ENCODE measurements at regions not wholly inside any gene's neighbourhood (a gene's known extent, or its start where the extent isn't known, plus 50 kb on each side); places are given as distances from the start of the nearest gene placed in this dataset.

DNA sequence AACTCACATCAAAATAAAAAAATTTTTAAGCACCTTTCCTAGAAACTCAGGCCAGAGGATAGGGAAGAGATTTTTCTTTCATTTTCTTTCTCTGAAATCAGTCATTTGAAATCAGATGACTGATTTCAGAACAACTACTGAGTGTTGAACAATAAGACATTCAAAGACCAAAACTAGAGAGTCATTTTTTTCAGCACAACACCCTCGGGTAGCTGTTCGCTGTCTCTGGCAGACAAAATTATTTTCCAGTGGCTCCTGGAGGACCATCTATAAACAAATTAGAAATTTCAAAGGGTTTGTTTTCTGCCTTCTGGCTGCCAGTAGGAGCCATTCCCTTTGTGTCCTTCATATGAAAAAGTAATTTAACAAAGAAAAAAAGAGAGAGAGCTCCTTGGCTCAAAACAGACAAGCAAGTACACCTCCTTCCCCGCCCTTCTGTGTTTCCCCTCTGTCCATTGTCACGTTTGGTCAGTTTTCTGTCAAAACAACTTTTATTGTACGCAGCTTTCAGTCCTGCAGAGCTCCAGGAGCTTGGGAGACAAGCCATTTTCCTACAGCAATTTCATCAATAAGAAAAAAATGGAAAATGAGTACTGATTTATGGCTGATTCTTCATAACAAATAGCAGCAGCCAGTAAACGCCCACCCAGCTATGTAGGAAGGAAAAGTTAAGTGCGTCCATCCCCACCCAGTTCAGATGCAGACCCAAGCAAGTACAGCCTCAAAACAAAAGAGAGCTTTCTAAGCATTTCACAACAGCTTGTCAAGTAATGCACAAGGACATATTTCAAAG, 405.2 kb downstream of the ZNF608 start:
- no peak for DNase-seq (ENCODE audit: low read depth in 3 of 3, low spot score in 1 of 3)

DNA sequence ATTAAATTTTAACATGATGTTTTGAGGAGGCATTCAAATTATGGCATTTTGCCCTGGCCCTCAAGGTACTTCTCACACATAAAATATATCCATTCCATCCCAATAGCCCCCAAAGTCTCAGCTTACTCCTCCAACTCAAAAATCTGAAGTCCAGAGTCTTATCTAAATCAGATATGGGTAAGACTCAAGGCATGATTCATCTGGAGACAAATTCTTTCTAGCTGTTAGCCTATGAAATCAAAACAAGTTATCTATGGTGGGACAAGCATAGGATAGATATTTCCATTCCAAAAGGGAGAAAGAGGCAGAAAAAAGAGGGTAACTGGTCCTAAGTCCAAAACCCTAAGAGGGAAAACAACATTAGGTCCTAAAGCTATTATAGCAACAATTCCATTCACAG, 408.4 kb downstream of the ZNF608 start:
- DNase-seq (ENCODE audit: low read depth in 3 of 3, low spot score in 1 of 3) = no peak

DNA sequence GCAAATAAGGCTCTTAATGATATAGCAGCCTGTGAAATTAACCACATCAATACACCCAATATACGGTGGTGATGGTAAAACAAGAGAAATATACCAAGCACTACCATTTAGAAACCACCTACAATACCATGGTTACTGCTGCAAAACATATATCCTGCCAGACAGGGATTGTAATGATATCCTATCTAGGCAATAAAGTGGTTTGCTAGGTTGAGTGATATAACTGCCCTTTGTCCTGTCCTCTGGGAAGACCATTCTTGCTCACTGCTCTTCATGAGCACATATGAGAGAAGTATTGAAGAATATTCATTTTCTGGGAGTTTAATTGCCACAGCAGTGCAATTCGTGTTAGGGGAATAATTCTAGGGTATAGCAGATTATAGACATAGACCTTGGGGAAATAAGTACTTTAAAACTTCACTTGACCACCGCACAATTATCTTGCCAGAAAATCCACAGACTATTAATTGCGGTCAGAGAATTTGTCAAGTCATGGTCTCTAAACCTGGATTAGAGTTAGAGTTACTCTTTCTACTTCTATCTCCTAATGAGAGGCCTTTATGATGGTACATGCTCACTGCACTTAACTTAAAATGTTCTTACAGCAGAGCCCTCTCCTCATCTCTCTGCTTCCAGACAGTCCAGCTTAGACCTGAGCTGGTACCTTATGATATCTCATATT, 413.0 kb downstream of the ZNF608 start:
- DNase-seq (ENCODE audit: low read depth in 3 of 3, low spot score in 1 of 3) = no peak

DNA sequence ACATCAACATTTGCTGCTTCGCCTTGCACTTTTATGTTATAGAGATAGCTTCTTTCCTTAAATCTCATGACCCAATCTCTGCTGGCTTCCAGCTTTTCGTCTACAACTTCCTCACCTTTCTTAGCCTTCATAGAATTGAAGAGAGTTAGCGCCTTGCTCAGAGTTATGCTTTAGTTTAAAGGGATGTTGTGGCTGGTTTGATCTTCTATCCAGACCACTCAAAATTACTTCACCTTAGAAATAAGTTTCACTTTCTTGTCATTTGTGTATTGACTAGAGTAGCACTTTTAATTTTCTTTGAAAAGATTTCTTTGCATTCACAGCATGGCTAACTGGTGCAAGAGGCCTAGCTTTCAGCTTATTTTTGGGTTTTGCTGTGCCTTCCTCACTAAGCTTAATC, 414.2 kb downstream of the ZNF608 start:
- DNase-seq (ENCODE audit: low read depth in 3 of 3, low spot score in 1 of 3) = no peak

DNA sequence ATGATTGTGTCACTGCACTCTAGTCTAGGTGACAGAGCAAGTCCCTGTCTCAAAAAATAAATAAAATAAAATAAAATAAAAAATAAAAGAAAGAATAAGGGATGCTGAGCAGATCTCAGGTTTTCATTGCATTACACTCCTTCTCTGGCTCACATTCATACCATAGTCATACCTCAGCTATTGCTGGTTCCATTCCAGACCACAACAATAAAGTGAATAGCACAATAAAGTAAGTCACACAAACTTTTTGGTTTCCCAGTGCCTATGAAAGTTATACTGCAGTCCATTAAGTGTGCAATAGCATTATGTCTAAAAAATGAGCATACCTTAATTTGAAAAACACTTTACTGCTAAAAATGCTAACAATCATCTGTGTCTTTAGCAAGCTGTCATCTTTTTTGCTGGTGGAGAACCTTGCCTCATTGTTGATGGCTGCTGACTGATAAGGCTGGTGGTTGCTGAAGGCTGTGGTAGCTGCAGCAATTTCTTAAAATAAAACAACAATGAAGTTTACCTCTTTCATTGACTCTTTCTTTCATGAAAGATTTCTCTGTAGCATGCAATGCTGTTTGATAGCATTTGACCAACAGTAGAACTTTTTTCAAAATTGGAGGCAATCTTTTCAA, 415.7 kb downstream of the ZNF608 start:
- DNase-seq (ENCODE audit: low read depth in 3 of 3, low spot score in 1 of 3) = no peak

DNA sequence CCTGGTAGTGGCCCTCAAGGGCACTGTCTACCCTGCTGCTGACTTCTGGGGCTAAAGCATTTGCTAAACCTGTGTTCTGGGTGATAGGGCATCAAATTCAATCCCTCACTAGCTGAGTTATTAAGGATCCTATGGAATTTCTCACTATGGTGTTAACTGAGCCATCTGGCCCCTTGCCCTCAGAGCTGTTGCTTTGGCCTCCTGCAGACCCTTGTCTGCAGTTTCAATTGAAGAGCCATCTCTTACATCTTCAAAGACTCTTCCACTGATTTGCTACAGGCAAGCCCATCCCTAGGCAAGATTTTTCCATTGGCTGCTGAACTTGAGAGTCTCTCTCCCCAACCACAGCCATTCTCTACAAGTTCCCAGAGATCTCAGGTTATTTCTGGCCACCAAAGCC, 418.2 kb downstream of the ZNF608 start:
- DNase-seq (ENCODE audit: low read depth in 3 of 3, low spot score in 1 of 3) = no peak

DNA sequence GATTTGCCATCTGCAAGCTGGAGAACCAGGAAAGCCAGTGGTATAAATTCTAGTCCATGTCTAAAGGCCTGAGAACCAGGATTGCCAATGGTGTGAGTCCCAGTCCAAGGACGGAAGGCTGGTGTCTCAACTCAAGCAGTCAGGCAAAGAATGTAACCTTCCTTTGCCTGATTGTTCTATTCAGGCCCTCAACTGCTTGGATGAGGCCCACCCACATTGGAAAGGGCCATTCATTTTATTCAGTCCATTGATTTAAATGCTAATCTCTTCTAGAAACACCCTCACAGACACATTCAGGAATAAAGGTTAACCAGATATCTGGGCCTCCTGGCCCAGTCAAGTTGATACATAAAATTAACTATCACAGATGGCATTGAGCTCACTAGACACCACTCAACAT, 427.8 kb downstream of the ZNF608 start:
- no peak for DNase-seq (ENCODE audit: low read depth in 3 of 3, low spot score in 1 of 3)

DNA sequence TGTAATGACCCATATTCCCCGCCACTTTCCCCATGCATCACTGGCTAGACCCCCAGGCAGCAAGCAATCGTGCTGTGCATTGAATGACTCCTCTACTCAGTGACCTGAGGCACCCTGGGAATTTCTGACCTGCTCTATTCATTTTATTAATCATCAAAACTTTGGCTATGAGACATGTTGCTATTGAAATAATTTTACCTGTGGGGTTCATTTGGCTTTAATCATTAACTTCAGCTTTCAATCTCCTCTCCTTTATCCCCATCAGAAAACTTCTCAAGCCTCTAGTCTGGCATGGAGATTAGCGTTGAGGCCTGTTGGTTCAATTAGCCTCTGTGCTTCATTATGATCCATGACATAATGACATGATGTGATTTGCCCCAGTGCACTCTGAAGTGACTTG, 429.0 kb downstream of the ZNF608 start:
- no peak for DNase-seq (ENCODE audit: low read depth in 3 of 3, low spot score in 1 of 3)

DNA sequence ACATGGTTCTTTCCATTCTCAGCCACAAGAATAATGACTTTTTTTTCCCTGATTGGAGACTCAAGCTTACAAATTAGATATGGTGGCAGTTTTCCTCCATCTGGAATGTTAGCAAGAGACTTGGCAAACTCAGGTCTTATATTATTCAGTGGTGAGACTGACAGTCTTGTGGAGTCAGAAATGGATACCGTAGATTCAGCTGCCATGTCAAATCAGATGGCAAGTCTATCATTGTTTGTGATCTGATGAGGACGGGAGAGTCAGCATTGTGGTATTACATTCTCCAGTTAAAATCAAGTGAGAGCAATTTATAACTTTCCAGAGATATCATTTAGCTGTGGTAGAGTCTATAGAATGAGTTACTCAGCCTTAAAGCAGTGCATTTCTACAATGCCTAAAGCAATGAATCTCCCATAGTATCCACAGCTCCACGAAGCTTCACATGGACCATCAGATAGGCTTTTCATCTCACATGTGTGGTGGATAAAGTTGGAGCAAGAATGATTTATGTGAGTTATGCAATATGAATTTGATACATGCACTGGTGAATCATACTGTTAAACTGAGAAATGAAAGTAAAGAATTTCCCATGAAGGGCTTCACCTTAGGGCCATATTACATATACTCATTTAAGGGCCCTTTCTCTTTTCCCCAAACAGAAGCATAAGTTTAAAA, 430.6 kb downstream of the ZNF608 start:
- DNase-seq (ENCODE audit: low read depth in 3 of 3, low spot score in 1 of 3) = no peak

DNA sequence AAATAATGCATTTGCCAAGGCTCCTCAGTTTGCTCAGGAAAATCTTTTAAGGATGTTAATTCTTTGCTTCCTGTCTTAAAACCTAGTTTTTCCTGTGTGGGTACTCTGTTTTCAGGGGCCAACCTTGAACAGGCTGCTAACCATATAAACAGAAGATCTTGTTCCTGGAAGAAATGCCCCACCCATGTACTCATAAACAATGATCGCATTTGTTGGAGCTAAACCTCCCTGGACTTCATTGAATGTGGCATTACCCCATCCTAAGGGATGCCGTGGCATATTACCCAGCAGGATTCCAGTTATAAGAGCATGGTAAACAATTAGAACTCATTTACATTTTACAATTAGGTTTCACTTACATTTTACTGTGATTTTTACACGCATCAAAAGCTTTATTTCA, 436.0 kb downstream of the ZNF608 start:
- no peak for DNase-seq (ENCODE audit: low read depth in 3 of 3, low spot score in 1 of 3)

DNA sequence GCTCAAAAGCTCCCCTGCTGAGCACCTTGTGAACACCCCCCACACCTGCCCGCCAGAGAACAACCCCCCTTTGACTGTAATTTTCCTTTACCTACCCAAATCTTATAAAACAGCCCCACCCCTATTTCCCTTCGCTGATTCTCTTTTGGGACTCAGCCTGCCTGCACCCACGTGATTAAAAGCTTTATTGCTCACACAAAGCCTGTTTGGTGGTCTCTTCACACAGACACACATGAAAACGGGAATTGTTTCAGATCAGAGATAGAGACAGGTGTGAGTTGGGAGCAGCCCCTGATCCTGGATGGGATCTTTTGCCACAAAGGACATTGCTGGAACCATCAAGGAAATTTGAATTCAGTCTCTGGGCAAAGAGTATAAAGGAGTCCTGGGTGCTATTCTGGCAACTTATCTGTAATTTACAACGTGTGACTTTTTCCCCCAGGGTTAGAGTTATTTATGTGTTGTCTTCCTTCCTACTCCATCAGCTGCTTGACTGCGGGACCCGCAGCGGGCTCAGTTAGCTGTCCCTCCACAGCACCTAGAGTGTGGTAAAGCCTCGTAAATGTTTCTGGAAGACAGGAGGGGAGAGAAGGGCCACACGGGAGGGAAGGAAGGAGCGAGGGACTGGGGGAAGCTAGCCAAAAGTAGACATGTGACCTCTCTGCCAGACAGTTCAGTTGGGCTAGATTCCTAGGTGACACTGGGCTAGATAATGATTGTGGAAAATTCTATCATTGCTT, 437.0 kb downstream of the ZNF608 start:
- no peak for DNase-seq (ENCODE audit: low read depth in 3 of 3, low spot score in 1 of 3)

DNA sequence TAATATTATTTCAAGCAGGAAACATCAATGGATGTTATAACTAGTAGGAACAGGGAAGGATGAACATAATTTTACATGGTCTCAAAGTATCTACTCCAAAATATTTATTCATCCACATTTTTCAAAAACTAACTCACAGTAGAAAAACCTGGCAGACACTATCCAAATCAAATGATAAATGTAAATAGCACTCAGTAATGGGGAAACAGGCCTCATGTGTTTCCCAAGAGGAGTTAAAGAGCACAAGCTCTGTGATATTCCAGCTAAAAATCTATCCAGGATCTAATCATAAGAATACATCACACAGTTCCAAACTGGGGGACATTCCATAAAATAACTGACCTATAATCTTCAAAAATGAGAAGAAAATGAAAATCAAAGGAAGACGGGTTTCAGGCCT, 443.1 kb downstream of the ZNF608 start:
- no peak for DNase-seq (ENCODE audit: low read depth in 3 of 3, low spot score in 1 of 3)

DNA sequence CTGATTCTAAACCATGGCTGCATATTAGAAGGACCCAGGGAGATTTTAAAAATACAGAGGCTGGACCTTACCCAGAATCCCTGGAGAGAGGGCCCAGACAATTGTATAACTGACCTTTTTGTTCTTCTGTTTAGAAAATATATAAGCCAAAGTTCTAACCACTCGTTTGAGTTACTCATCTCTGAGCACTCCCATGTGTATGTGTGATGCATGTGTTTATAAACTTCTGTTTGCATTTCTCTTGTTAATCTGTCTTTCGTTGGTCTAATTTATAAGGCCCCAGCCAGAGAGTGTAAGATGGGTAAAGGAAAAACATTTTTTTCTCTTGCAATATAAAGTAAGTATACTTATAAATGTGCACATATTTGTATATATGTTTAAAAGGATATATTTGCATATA, 443.9 kb downstream of the ZNF608 start:
- DNase-seq (ENCODE audit: low read depth in 3 of 3, low spot score in 1 of 3) = no peak

DNA sequence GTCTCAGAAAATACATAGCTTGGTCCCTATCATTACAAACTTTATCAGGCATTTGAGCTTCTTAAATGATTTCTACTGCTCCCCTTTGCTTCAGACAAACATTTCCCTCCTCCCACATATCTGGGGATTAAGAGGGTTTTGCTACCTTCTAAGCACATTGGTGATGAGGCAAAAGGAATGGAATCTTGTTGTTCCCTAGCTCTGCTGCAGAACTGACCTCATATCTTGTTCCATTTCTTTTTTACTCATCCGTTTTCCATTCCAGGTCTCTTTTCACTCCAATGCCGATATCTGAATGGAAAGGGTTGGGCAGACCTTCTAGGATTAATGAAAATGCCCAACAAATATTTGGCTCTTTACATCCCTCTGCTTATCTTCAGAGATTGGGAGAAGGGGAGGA, 444.6 kb downstream of the ZNF608 start:
- no peak for DNase-seq (ENCODE audit: low read depth in 3 of 3, low spot score in 1 of 3)

DNA sequence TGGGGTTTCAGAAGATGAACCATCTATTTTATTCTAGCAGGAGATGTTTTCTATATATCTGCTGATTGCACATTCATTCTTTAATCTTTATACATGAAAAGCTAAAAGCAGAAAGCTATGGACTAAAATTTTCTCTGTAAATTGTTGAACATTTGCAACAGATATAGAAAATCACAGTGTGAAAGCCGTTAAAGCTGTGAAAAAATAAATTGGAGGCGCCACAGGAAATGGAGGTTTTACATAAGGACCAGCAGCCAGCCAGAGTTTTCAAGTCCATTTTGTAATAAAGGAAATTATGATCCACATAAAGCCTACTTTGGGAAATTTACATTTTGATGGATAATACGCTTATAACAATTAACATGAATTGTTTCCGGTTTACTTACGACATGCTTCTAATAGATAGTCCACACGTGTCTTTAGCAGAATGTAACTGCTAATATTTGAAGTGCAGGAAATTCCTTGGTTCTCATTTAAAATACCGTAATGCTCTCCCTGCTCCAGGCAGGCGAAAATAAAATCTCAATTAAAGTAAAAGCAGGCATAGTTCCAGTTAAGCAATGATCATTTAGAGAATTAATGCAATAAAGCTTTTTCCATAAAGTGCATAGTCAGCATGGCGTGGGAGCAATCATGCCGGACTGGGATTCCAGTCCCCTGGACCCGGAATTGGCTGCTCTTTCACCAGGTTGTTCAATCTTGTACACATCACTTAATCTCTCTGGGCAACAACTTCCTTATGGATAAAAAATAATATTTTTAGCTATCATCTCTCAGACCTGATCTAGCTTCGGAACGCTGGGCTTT, 445.4 kb downstream of the ZNF608 start:
- DNase-seq (ENCODE audit: low read depth in 3 of 3, low spot score in 1 of 3) = no peak

DNA sequence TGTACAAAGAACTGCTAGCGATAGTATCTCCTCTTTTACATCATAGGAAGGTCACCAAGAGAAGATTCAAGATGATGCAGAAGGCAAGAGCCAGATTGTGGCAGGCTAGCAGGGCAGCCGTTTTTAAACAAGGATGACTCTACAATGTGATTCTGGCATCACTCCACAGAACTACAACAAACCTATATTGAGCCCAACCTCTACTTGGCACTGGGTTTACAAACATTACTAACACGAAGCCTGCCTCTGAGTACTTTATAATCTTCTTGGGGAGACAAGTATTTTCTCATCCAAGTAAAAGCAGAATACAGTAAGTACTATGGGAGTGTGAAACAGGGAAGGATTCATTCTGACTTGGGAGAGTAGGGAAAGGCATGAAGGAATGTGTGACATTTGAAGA, 448.6 kb downstream of the ZNF608 start:
- no peak for DNase-seq (ENCODE audit: low read depth in 3 of 3, low spot score in 1 of 3)

DNA sequence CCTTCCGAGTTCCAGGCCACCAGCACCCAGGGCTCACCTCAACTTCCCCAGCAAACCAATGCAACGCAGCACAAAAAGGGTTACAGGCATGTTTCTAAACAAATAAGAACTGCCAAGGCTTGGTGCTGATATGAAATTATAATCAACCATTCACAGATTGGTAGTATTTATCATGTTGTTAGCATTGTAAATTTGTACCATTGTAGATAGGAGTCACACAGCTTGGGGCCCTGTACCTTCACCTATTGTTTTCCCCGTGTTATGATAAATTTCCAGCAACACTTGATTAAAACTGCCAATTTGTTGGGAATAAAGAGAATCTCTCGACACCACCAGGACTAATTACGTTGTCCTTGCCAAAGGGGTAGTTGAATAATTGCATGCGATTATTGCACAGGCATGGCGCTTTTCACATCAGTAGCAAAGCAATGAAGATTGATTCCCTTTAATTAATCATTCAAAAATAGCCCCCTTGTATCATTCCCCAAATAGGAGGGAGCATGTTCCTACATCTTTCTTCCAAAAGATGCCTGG, 454.1 kb downstream of the ZNF608 start:
- no peak for DNase-seq (ENCODE audit: low read depth in 3 of 3, low spot score in 1 of 3)

DNA sequence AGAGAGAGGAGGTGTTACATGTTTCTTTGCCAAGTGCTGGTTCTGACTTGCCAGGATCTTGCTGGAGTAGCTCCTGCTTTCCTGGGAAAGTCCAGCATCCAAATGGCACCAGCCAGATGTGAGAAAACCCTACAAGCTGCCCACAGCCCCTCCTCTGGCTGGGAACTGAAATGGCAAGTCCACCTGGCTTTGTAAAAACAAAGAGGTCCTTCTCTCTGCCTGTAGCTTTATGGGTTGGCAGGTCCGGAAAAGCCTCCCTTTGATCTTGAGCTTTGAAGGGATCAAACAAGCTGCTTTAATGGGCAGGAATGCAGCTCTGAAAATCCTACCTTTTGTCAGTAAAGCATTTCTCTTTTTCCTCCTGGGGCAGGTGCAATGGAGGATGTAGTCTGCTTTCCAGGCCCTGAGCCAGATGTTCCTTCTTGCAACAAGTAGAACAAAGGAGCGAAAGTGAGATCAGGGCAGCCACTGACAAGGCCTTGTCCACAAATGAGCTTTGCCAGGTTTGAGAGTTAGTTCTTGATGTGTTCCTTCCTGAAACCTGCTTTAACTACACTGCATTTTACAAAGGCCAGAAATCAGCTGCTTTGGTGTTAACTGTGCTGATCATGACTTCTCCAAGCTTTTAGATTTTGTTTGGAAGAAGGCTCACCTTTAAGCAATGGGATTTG, 456.7 kb downstream of the ZNF608 start:
- no peak for DNase-seq (ENCODE audit: low read depth in 3 of 3, low spot score in 1 of 3)

DNA sequence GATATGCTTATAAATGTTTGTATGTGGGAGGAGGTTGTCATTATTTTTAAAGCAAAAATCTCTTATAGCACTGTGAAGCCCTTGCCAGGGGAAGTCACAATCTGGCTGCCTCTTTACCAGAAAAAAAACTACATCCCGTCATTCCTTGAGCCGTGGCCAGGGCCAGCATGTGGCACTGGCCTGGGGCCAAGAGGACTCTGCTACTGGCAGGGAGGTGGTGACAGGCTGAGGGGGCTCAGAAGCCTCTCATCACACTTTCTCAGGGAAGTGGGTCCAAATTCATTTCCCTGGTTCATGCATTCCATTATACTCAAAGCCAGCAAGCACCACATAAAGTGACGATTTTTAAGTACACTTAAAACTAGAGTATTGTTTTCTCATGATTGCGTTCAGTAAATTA, 457.3 kb downstream of the ZNF608 start:
- no peak for DNase-seq (ENCODE audit: low read depth in 3 of 3, low spot score in 1 of 3)

DNA sequence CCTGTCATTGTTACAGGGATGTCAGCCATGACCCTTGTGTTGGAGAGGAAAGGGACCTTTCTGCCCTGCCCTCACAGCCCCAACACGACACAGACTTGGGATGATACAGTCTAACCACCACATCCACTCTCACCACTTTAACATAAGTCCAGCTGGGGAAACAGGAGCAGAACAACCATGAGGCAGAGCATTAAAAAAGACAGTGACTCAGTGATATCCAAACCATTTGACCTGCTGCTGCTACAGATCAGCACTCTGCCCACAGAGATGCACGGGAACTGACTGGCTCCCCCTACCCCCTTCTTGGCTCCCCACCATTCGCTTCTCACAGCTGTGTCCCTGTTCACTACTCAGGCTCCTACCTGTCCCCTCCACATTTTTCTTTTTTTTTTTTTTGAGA, 458.6 kb downstream of the ZNF608 start:
- DNase-seq (ENCODE audit: low read depth in 3 of 3, low spot score in 1 of 3) = no peak

All from stimulated activated CD4-positive, alpha-beta T cell treated with anti-CD3 and anti-CD28 coated beads, TNF-alpha, amount 100 ng/mL, for 1 hour (primary cell).